ENCODE measurements at regions not wholly inside any gene's neighbourhood (a gene's known extent, or its start where the extent isn't known, plus 50 kb on each side); places are given as distances from the start of the nearest gene placed in this dataset.

GRCh38 chr2:8543060-8543382, 138.8 kb upstream of the ID2 start:
- DNase-seq (ENCODE audit: low read depth), result no peak

GRCh38 chr2:8543383-8544170, 138.3 kb upstream of the ID2 start:
- DNase-seq (ENCODE audit: low read depth), result peak; percentile 81

- DNase-seq (ENCODE audit: low read depth), result no peak
These were observed 137.6 kb upstream of the ID2 start for GRCh38 chr2:8544171-8544785.

- peak; percentile 92 for DNase-seq (ENCODE audit: low read depth)
These were observed 136.8 kb upstream of the ID2 start for GRCh38 chr2:8544786-8545694.

- DNase-seq (ENCODE audit: low read depth), result no peak
These were observed 135.9 kb upstream of the ID2 start for GRCh38 chr2:8545695-8546611.

- DNase-seq (ENCODE audit: low read depth), result no peak
These were observed 135.1 kb upstream of the ID2 start for GRCh38 chr2:8546612-8547283.

GRCh38 chr2:8547284-8548064, 134.4 kb upstream of the ID2 start:
- DNase-seq (ENCODE audit: low read depth), result no peak

GRCh38 chr2:8548065-8548618, 133.7 kb upstream of the ID2 start:
- no peak for DNase-seq (ENCODE audit: low read depth)

GRCh38 chr2:8548619-8549150, 133.2 kb upstream of the ID2 start:
- no peak for DNase-seq (ENCODE audit: low read depth)

GRCh38 chr2:8549273-8549922, 132.5 kb upstream of the ID2 start:
- DNase-seq (ENCODE audit: low read depth), result no peak

GRCh38 chr2:8549942-8550341, 131.9 kb upstream of the ID2 start:
- DNase-seq (ENCODE audit: low read depth), result no peak

- DNase-seq (ENCODE audit: low read depth), result no peak
These were observed 131.4 kb upstream of the ID2 start for GRCh38 chr2:8550481-8550880.

GRCh38 chr2:8550937-8551621, 130.8 kb upstream of the ID2 start:
- DNase-seq (ENCODE audit: low read depth), result no peak

GRCh38 chr2:8551622-8552074, 130.2 kb upstream of the ID2 start:
- DNase-seq (ENCODE audit: low read depth), result no peak

GRCh38 chr2:8552293-8552801, 129.5 kb upstream of the ID2 start:
- DNase-seq (ENCODE audit: low read depth), result no peak

- DNase-seq (ENCODE audit: low read depth), result no peak
These were observed 128.2 kb upstream of the ID2 start for GRCh38 chr2:8553643-8554042.

- no peak for DNase-seq (ENCODE audit: low read depth)
These were observed 127.5 kb upstream of the ID2 start for GRCh38 chr2:8554296-8554806.

GRCh38 chr2:8555543-8555942, 126.3 kb upstream of the ID2 start:
- DNase-seq (ENCODE audit: low read depth), result no peak

Data from CMK (cell line).